MM.1S (cell line): ENCODE measurements at regions not wholly inside any gene's neighbourhood (a gene's known extent, or its start where the extent isn't known, plus 50 kb on each side); places are given as distances from the start of the nearest gene placed in this dataset.
"Not testable (repeated sequence)": the region's sequence is repeated elsewhere in the genome, so short reads cannot be mapped to it uniquely, and the experiment has no call there.

Experiments
- EZH2 ChIP-seq: fragments of 300-600 bp; sonication (generic); optimal IDR thresholded peaks from 2 replicates; pipeline ENCODE3; 2017; ENCODE audit warnings: low read depth, mild to moderate bottlenecking, antibody characterized with exemption, low read length, mixed read lengths
- EZH2phosphoT487 ChIP-seq: fragments of 300-600 bp; sonication (generic); IDR thresholded peaks from 2 replicates; pipeline ENCODE4 v1.6.1; 2018; ENCODE audit warnings: antibody characterized with exemption, low read length
- TF ChIP-seq, protein P1 (sequence below): fragments of 300-600 bp; sonication (generic); IDR thresholded peaks from 2 replicates; pipeline ENCODE4 v1.5.1; 2016; ENCODE audit warnings: antibody characterized with exemption, low read length, mixed read lengths

DNA sequence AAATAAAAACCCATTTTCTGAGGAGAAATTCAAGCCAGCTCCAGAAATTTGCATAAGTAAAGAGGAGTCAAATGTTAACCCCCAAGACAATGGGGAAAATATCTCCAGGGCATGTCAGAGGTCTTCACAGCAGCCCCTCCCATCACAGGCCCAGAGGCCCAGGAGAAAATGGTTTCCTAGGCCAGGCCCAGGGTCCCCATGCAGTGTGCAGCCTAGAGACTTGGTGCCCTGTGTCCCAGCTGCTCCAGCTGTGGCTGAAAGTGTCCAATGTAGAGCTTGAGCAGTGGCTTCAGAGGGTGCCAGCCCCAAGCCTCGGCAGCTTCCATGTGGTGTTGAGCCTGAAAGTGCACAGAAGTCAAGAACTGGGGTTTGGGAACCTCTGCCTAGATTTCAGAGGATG is 330.9 kb downstream of the TMX3 start:
- TF ChIP-seq, protein P1, sequence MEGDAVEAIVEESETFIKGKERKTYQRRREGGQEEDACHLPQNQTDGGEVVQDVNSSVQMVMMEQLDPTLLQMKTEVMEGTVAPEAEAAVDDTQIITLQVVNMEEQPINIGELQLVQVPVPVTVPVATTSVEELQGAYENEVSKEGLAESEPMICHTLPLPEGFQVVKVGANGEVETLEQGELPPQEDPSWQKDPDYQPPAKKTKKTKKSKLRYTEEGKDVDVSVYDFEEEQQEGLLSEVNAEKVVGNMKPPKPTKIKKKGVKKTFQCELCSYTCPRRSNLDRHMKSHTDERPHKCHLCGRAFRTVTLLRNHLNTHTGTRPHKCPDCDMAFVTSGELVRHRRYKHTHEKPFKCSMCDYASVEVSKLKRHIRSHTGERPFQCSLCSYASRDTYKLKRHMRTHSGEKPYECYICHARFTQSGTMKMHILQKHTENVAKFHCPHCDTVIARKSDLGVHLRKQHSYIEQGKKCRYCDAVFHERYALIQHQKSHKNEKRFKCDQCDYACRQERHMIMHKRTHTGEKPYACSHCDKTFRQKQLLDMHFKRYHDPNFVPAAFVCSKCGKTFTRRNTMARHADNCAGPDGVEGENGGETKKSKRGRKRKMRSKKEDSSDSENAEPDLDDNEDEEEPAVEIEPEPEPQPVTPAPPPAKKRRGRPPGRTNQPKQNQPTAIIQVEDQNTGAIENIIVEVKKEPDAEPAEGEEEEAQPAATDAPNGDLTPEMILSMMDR, result not testable (repeated sequence)
- not testable (repeated sequence) for TF ChIP-seq EZH2, EZH2phosphoT487
